ENCODE measurements at regions not wholly inside any gene's neighbourhood (a gene's known extent, or its start where the extent isn't known, plus 50 kb on each side); places are given as distances from the start of the nearest gene placed in this dataset.

DNA sequence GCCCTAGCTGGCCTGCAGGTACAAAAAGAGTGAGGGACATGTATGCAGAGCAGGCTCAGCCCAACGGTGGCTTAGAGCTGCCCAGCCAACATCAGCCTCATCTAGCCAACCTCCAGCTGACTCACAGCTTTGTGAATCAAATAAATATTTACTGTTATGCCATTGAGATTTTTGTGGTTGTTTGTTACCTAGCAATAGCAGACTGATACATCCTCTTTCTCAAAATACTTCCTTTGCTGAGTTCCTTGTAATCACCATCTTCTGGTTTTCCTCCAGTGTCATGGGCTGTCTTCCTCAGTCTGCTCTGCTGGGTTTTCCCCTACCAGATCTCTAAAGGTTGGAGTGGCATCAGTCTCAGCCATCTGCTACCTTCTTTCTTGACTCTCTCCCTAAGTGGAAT is 126.6 kb upstream of the SLC1A4 start:
- H2AFZ ChIP-seq (ENCODE audit: low read depth, low read length) = no peak overlapping the region
- no peak overlapping the region for H3K4me3 ChIP-seq (ENCODE audit: low read length)
- no peaks in the 10 kb centered on the region for H3K27me3 ChIP-seq (ENCODE audit: insufficient read depth, low read length)
- peaks cover 23% of the 10 kb centered on the region for H3K4me1 ChIP-seq (ENCODE audit: insufficient read depth, low read length)
- H3K9me3 ChIP-seq (ENCODE audit: low read length) = no peaks in the 10 kb centered on the region
- no peaks in the 10 kb centered on the region for H3K36me3 ChIP-seq (ENCODE audit: insufficient read depth, low read length)

DNA sequence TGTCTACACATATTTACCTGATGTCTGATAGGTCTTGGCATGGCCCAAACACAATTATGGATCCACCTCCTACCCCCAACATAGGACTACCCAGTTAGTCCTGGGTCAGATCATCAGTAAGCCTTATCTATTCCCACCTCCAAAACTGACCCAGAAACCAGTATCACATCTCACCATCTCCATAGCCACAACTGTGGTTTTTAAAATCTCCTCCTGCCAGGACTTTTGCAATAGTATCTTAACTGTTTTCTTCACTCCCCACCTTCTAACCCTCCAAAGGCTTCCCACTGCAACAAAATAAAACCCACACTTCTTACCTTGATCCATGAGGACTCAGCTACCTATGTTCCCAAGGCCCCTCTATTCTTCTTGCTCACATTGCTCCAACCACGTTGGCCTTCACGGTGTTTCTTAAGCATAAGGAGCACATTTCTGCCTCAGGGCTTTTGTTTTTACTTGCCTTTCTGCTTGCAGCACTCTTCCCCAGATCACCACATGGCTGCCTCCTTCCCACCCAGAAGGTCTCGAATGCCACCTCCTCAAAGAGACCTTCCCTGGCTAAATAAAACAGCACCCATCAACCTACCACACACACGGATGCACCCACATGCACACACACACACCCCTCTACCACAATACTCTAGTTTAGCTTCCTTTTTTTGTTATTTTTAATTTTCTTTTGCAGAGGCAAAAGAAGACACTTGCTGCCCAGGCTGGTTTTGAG is 125.9 kb upstream of the SLC1A4 start:
- Histone ChIP-seq H3K4me1 (ENCODE audit: insufficient read depth, low read length) (peaks cover 17% of the 10 kb centered on the region), H3K4me3 (ENCODE audit: low read length) (no peak overlapping the region), H3K36me3 (ENCODE audit: insufficient read depth, low read length) (no peaks in the 10 kb centered on the region), H2AFZ (ENCODE audit: low read depth, low read length) (no peak overlapping the region), H3K9me3 (ENCODE audit: low read length) (no peaks in the 10 kb centered on the region), H3K27me3 (ENCODE audit: insufficient read depth, low read length) (no peaks in the 10 kb centered on the region)

DNA sequence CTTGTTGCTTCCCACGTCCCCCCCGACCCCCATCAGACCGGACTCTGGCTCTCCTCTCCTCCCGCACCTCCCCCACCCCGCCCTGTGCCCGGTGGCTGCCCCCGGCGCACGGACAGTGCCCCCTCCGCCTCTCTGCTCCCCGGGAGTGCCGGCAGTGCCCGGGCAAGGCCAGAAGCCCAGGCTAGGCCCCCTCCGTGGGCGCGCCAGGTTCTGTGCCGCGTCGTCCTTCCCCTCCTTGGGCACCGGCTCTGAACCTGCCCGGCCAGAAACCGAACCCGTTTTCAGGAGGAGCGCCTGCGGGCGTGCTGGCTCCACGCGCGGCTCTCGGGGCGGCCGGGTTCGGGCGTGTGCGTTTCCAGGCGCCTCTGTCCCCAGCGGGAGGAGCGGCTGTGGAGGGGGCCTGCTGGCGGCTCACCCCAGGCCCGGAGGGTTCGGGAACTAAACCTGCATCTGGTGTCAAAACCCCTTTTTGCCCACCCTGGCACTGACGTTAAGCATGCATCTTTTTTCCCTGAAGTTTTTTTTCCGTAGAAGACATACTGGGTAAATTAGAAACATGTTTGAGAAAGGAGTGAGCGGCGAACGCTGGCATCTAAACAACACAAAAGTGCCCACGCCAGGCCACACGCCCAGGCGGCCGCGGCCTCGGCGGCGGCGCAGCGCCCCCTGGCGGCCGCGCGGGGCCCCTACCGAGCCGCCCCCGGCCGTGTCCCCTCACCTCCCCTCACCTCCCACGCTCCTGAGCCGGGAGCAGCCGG is 123.9 kb upstream of the SLC1A4 start:
- Histone ChIP-seq H3K4me3 (ENCODE audit: low read length) (peak overlapping the region; percentile 75), H3K36me3 (ENCODE audit: insufficient read depth, low read length) (no peaks in the 10 kb centered on the region), H3K4me1 (ENCODE audit: insufficient read depth, low read length) (peaks cover 7% of the 10 kb centered on the region), H2AFZ (ENCODE audit: low read depth, low read length) (peak overlapping the region; percentile 88), H3K9me3 (ENCODE audit: low read length) (no peaks in the 10 kb centered on the region), H3K27me3 (ENCODE audit: insufficient read depth, low read length) (no peaks in the 10 kb centered on the region)

DNA sequence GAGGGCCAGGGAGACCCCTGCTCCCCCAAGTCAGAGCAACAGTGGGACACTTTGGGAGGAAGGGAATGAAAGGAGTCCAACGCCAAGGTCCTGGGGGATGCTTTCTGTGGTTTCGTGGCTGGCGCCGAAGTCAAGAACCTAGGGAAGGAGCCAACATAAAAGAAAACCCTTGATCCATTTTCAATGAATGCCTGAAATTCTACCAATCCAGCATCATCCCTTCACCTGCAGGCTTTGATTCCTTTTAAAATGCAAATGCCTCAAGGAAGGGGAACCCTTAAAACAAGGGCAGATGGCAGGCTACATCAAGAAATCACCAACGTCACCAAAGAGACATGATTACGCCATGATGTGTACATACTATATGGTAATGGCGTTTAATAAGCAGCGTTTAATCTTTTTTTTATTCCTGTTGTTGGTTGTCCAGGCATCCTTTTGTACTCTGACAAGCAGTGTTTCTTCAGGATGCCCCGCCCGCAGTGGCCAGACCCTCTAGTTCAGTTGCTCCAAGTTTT is 123.3 kb upstream of the SLC1A4 start:
- Histone ChIP-seq H3K4me1 (ENCODE audit: insufficient read depth, low read length) (peaks cover 7% of the 10 kb centered on the region), H3K4me3 (ENCODE audit: low read length) (no peak overlapping the region)

DNA sequence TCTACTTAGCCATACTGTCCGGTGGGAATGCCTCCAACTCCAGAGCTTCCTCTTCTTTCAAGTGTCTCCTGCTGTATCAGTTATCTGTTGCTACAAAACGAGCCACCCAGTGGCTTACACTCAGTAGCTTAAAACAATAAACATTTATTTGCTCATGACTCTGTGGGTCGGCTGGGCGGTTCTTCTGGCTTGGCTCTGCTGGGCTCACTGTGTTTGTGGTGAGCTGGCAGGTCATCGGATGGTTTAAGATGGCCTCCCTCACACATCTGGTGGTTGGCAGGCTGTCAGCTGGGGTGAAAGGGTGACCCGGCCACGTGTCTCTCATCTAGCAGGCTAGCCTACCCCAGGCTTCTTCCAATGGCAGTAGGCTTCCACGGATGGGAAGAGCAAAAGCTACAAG is 122.4 kb upstream of the SLC1A4 start:
- H3K4me3 ChIP-seq (ENCODE audit: low read length) = no peak overlapping the region
- no peaks in the 10 kb centered on the region for H3K27me3 ChIP-seq (ENCODE audit: insufficient read depth, low read length)
- no peaks in the 10 kb centered on the region for H3K36me3 ChIP-seq (ENCODE audit: insufficient read depth, low read length)
- peaks cover 7% of the 10 kb centered on the region for H3K4me1 ChIP-seq (ENCODE audit: insufficient read depth, low read length)
- H3K9me3 ChIP-seq (ENCODE audit: low read length) = no peaks in the 10 kb centered on the region
- no peak overlapping the region for H2AFZ ChIP-seq (ENCODE audit: low read depth, low read length)

More for the DNA sequence above, 123.3 kb upstream of the SLC1A4 start:
- no peaks in the 10 kb centered on the region for H3K36me3 ChIP-seq (ENCODE audit: insufficient read depth, low read length)
- H3K9me3 ChIP-seq (ENCODE audit: low read length) = no peaks in the 10 kb centered on the region
- H2AFZ ChIP-seq (ENCODE audit: low read depth, low read length) = no peak overlapping the region
- H3K27me3 ChIP-seq (ENCODE audit: insufficient read depth, low read length) = no peaks in the 10 kb centered on the region

DNA sequence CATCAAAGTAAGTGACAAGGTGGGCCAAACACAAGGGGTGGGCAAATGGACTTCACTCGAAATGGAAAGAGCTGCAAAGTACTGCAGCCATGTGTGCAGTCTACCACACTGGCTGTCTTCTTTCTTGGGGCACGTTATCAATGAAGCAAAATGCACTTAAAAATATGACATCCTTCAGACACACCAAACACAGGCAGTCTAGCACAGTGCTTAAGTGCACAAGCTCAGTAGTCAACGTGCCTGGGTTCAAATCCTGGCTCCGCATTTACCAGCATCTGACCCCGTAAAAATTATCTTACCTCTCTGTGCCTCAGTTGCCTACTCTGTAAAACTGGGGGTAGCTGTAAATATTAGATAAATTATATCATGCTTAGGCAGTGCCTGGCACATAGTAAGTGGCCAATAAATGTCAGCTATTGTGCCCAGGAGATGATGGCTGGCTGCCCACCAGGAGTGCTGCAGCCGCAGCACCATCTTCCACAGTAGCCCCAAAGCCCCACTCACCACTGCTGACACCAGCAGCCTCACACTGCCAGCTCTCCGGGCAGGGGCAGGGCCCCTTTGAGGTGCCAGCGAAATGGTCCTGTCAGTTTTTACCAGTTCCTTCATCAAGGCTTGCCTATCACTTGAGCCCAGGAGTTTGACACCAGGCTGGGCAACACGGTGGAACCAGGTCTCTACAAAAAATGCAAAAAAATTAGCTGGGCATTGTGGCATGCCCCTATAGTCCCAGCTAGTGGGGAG is 121.8 kb upstream of the SLC1A4 start:
- H3K4me3 ChIP-seq (ENCODE audit: low read length) = no peak overlapping the region
- no peaks in the 10 kb centered on the region for H3K27me3 ChIP-seq (ENCODE audit: insufficient read depth, low read length)
- H3K9me3 ChIP-seq (ENCODE audit: low read length) = no peaks in the 10 kb centered on the region
- no peak overlapping the region for H2AFZ ChIP-seq (ENCODE audit: low read depth, low read length)
- no peaks in the 10 kb centered on the region for H3K36me3 ChIP-seq (ENCODE audit: insufficient read depth, low read length)
- H3K4me1 ChIP-seq (ENCODE audit: insufficient read depth, low read length) = peaks cover 7% of the 10 kb centered on the region

DNA sequence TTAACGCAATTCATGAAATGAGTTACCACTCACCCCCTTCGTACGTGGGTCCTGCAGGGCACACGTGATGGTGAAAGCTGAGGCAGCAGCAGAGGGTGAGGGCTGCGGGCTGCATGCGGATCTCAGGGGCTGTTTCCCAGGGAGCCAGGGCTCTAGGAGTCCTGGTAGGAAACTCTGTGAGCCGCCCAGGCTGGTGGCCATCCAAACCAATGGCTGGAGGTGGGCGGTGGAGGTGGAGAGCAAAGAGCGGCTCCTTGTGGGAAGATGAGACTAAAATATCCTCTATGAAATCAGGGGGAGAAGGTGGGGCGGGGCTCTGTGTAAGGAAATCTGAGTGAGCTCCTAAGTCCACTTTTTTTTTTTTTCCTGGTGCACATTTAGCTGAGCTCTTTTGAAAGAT is 120.1 kb upstream of the SLC1A4 start:
- no peaks in the 10 kb centered on the region for H3K36me3 ChIP-seq (ENCODE audit: insufficient read depth, low read length)
- peaks cover 6% of the 10 kb centered on the region for H3K4me1 ChIP-seq (ENCODE audit: insufficient read depth, low read length)
- H3K4me3 ChIP-seq (ENCODE audit: low read length) = no peak overlapping the region
- no peaks in the 10 kb centered on the region for H3K27me3 ChIP-seq (ENCODE audit: insufficient read depth, low read length)
- H2AFZ ChIP-seq (ENCODE audit: low read depth, low read length) = no peak overlapping the region
- H3K9me3 ChIP-seq (ENCODE audit: low read length) = no peaks in the 10 kb centered on the region

DNA sequence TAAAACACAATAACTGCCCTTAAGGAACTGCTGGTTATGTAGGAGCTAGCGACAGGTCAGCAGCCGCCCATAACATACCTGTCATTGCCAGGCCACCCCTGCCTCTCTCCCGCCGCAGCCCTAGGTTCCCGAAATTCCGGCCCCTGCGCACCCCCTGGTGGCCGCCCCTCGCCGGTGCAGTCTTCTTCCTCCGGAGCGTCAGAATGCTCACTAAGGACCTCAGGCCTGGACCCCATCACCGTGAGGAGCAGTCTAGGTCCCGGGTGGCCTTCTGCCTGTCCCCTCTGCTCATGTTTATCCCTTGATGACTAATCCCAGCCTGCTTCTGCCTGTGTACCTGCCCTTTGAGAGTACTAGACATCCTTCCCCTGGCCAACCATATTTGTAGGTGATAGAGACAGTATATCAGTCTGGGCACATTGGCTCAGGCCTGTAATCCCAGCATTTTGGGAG is 115.7 kb upstream of the SLC1A4 start:
- H3K36me3 ChIP-seq (ENCODE audit: insufficient read depth, low read length) = no peaks in the 10 kb centered on the region
- H2AFZ ChIP-seq (ENCODE audit: low read depth, low read length) = no peak overlapping the region
- no peak overlapping the region for H3K4me3 ChIP-seq (ENCODE audit: low read length)
- H3K4me1 ChIP-seq (ENCODE audit: insufficient read depth, low read length) = peaks cover 14% of the 10 kb centered on the region
- H3K27me3 ChIP-seq (ENCODE audit: insufficient read depth, low read length) = no peaks in the 10 kb centered on the region
- H3K9me3 ChIP-seq (ENCODE audit: low read length) = no peaks in the 10 kb centered on the region

DNA sequence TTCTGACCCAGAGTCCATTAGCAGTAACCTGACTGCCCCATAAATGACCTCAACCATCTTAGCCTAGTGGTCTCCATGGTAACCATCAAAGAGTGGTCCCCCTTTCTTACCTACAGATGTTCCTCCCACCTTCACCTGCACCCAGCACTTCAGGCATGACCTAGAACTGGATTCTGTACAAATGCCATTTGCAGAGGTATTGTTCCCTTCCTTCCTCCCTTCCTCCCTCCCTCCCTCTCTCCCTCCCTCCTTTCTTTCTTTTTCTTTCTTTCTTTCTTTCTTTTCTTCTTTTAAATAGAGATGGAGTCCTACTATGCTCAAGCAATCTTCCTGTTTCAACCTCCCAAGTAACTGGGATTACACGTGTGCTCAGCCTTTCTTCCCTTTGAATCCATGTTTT is 114.6 kb upstream of the SLC1A4 start:
- Histone ChIP-seq H3K9me3 (ENCODE audit: low read length) (no peaks in the 10 kb centered on the region), H3K27me3 (ENCODE audit: insufficient read depth, low read length) (no peaks in the 10 kb centered on the region), H3K4me3 (ENCODE audit: low read length) (no peak overlapping the region), H2AFZ (ENCODE audit: low read depth, low read length) (no peak overlapping the region), H3K36me3 (ENCODE audit: insufficient read depth, low read length) (no peaks in the 10 kb centered on the region), H3K4me1 (ENCODE audit: insufficient read depth, low read length) (peaks cover 14% of the 10 kb centered on the region)

DNA sequence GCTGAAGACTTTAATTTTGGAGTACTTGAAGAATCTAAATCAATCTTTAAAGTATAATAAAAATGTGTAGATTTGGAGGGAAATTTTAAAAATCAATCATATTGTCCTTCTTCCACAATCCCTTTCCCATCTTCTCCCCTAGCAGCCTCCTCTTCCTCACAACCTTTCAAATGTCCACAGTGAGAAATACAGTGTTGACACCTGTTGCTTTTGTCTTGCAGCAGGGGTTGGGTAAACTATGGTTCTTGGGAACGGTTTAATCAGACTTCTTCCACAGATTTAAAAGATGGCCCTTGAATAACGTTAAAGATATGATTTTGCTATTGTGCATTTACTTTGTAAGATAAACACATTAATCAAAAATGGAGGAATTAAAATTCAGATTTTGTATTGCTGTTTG is 113.8 kb upstream of the SLC1A4 start:
- Histone ChIP-seq H3K4me1 (ENCODE audit: insufficient read depth, low read length) (peaks cover 14% of the 10 kb centered on the region), H3K9me3 (ENCODE audit: low read length) (no peaks in the 10 kb centered on the region), H3K4me3 (ENCODE audit: low read length) (no peak overlapping the region), H3K27me3 (ENCODE audit: insufficient read depth, low read length) (no peaks in the 10 kb centered on the region), H3K36me3 (ENCODE audit: insufficient read depth, low read length) (no peaks in the 10 kb centered on the region), H2AFZ (ENCODE audit: low read depth, low read length) (no peak overlapping the region)

DNA sequence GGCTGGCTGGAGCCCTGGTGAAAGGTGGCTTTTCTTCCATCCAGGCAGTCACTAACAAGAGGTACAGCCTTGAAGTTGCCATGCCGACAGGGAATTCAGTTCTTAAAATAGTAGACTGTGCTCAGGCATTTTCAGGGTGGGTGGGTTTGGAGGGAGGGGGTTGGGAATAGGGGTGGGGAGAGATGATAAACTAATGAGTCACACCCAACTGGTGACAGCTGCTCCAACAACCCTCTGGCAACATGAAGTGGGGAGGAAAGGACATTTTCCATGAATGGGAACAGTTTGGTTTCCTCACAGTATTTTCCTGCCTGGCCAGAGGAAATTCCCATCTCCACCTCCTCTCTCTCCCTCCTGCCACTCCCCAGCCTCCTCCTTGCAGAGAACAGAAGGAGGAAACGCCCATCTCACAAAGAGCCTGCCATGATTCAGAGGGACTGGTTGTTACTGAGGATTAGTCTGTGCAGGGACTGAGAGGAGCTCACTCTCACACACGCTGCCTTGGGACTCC is 113.0 kb upstream of the SLC1A4 start:
- Histone ChIP-seq H3K4me3 (ENCODE audit: low read length) (no peak overlapping the region), H3K27me3 (ENCODE audit: insufficient read depth, low read length) (no peaks in the 10 kb centered on the region), H3K36me3 (ENCODE audit: insufficient read depth, low read length) (no peaks in the 10 kb centered on the region), H3K9me3 (ENCODE audit: low read length) (no peaks in the 10 kb centered on the region), H3K4me1 (ENCODE audit: insufficient read depth, low read length) (peaks cover 14% of the 10 kb centered on the region), H2AFZ (ENCODE audit: low read depth, low read length) (no peak overlapping the region)

DNA sequence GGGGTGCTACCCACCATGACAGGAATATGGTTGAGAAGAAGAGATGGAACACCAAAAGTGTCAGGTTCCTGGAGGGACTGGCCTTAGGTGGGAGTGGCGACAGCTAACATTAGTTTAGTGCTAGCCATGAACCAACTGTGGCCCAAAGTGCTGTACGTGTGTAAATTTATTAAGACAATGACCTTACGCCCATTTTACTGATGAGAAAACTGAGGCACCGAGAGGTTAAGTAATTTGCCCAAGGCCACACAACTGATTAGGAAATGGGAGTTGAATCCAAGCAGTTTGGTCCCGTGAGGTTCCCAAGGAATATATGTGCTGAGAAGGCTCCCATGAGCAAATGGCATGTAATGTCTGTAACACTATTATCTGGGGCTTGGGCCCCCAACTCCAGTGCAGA is 109.5 kb upstream of the SLC1A4 start:
- peaks cover 12% of the 10 kb centered on the region for H3K4me1 ChIP-seq (ENCODE audit: insufficient read depth, low read length)
- H3K9me3 ChIP-seq (ENCODE audit: low read length) = no peaks in the 10 kb centered on the region
- H3K27me3 ChIP-seq (ENCODE audit: insufficient read depth, low read length) = peaks cover 3% of the 10 kb centered on the region
- no peak overlapping the region for H3K4me3 ChIP-seq (ENCODE audit: low read length)
- H2AFZ ChIP-seq (ENCODE audit: low read depth, low read length) = no peak overlapping the region
- H3K36me3 ChIP-seq (ENCODE audit: insufficient read depth, low read length) = no peaks in the 10 kb centered on the region

Measured in neuron (in vitro differentiated cells).